ENCODE measurements at regions not wholly inside any gene's neighbourhood (a gene's known extent, or its start where the extent isn't known, plus 50 kb on each side); places are given as distances from the start of the nearest gene placed in this dataset.
"Not testable (repeated sequence)": the region's sequence is repeated elsewhere in the genome, so short reads cannot be mapped to it uniquely, and the experiment has no call there.

DNA sequence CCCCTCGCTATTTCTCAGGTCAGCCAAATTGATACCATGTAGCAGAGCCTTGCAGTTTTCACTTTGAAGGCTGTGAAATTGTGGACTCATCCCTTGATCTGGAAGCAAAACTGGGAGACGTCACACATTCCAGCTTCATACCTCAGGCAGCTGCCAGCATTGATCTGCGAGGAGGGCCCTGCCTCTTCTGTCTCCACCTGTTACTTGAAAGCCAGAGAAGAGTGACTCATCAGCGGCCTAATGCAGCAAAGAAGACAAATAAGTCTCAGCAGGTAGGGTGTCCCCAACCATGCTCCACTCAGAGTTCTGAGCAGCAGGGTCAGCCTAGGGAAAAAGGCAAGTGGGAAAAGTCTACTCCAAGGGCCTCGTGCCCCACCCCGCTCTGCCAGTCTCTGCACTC lies 69.4 kb upstream of the BMP2 start:
- no peak overlapping the region for H3K4me3 Mint-ChIP-seq (ENCODE audit: unreplicated experiment)
- no peaks in the 10 kb centered on the region for H3K36me3 Mint-ChIP-seq (ENCODE audit: low read depth)
- peaks cover 13% of the 10 kb centered on the region for H3K4me1 Mint-ChIP-seq (ENCODE audit: low read depth)
- no peaks in the 10 kb centered on the region for H3K9me3 Mint-ChIP-seq (ENCODE audit: low read depth)
- TF ChIP-seq, protein P1, sequence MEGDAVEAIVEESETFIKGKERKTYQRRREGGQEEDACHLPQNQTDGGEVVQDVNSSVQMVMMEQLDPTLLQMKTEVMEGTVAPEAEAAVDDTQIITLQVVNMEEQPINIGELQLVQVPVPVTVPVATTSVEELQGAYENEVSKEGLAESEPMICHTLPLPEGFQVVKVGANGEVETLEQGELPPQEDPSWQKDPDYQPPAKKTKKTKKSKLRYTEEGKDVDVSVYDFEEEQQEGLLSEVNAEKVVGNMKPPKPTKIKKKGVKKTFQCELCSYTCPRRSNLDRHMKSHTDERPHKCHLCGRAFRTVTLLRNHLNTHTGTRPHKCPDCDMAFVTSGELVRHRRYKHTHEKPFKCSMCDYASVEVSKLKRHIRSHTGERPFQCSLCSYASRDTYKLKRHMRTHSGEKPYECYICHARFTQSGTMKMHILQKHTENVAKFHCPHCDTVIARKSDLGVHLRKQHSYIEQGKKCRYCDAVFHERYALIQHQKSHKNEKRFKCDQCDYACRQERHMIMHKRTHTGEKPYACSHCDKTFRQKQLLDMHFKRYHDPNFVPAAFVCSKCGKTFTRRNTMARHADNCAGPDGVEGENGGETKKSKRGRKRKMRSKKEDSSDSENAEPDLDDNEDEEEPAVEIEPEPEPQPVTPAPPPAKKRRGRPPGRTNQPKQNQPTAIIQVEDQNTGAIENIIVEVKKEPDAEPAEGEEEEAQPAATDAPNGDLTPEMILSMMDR (IDR thresholded peaks at IDR 0.05), result no peak
- H3K27me3 Mint-ChIP-seq (ENCODE audit: low read depth), result no peaks in the 10 kb centered on the region
- no peak overlapping the region for H3K27ac Mint-ChIP-seq (ENCODE audit: unreplicated experiment)
- no peak for DNase-seq (ENCODE audit: low spot score)

DNA sequence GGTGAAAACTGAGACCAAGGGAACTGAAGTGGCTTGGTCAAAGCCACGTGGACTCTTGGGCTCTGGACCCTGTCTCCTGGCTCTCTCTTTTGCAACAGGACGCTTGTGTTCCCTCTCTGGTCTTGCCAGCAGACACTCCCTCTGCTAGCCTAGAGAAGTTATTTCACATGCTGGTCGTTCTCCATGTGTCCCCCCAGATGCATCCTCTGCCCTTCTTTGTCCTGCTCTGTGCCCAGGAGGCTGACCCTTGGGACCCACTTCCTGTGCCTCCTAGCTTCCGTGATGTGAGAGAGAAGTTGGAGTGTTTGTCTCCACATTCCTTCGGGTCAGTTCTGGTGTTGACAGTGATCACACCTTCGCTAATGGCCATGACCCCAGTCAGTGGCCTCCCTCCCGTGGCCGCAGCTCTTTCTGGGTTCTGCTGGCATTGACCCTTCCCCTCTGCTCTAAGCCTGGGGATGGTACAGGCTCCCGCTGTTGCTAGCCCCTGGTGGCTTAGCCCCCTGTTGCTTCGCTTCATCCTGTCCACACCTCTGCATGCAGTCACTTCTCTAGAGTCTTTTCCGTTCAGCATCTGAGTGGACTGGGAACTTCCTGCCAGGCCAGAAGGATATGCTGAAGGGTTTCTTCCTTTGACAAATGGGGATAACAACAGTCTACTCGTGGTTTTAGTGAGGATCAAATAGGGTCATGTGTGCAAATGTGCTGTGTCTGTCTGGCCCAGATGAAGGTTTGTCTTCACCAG lies 70.1 kb upstream of the BMP2 start:
- DNase-seq (ENCODE audit: low spot score), result no peak
- H3K4me3 Mint-ChIP-seq (ENCODE audit: unreplicated experiment), result no peak overlapping the region
- H3K27ac Mint-ChIP-seq (ENCODE audit: unreplicated experiment), result no peak overlapping the region
- peaks cover 14% of the 10 kb centered on the region for H3K4me1 Mint-ChIP-seq (ENCODE audit: low read depth)
- H3K27me3 Mint-ChIP-seq (ENCODE audit: low read depth), result no peaks in the 10 kb centered on the region
- H3K36me3 Mint-ChIP-seq (ENCODE audit: low read depth), result no peaks in the 10 kb centered on the region
- TF ChIP-seq, protein P1 (IDR thresholded peaks at IDR 0.05), result no peak
- no peaks in the 10 kb centered on the region for H3K9me3 Mint-ChIP-seq (ENCODE audit: low read depth)

DNA sequence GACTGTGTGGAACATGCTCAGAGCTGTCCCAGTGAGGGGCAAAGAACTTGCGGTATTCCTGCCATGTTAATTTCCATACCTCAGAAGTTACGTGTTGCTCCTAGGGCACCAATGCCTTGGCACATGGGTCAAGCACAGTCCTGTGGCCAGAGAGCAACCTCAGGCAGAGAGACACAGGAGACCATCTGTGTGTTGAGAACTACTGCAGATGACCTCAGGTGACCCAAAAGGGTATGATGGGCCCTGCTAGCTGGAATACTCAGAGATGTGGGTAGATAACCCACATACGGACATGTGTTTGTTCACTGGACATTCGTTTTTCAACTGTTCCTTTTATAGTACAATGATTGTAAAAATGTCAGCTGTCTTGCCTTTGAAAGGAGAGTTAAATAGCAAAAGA lies 71.5 kb upstream of the BMP2 start:
- no peaks in the 10 kb centered on the region for H3K27me3 Mint-ChIP-seq (ENCODE audit: low read depth)
- H3K36me3 Mint-ChIP-seq (ENCODE audit: low read depth), result no peaks in the 10 kb centered on the region
- TF ChIP-seq, protein P1 (IDR thresholded peaks at IDR 0.05), result no peak
- H3K4me3 Mint-ChIP-seq (ENCODE audit: unreplicated experiment), result no peak overlapping the region
- H3K4me1 Mint-ChIP-seq (ENCODE audit: low read depth), result peaks cover 4% of the 10 kb centered on the region
- no peak overlapping the region for H3K27ac Mint-ChIP-seq (ENCODE audit: unreplicated experiment)
- H3K9me3 Mint-ChIP-seq (ENCODE audit: low read depth), result no peaks in the 10 kb centered on the region
- DNase-seq (ENCODE audit: low spot score), result no peak

DNA sequence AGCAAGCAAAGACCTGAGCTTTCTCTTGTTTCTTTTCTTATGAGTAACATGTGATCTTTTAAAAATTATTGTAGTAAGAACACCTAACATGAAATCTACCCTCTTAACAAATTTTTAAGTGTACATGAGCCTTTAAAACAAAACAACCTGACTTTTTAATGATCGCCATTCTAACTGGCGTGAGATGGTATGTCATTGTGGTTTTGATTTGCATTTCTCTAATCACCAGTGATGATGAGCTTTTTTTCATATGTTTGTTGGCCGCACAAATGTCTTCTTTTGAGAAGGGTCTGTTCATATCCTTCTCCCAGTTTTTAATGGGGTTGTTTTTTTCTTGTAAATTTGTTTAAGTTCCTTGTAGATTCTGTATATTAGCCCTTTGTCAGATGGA lies 73.7 kb upstream of the BMP2 start:
- H3K4me1 Mint-ChIP-seq (ENCODE audit: low read depth); H3K36me3 Mint-ChIP-seq (ENCODE audit: low read depth); H3K27ac Mint-ChIP-seq (ENCODE audit: unreplicated experiment); DNase-seq (ENCODE audit: low spot score); H3K4me3 Mint-ChIP-seq (ENCODE audit: unreplicated experiment); H3K9me3 Mint-ChIP-seq (ENCODE audit: low read depth); H3K27me3 Mint-ChIP-seq (ENCODE audit: low read depth): not testable (repeated sequence)

DNA sequence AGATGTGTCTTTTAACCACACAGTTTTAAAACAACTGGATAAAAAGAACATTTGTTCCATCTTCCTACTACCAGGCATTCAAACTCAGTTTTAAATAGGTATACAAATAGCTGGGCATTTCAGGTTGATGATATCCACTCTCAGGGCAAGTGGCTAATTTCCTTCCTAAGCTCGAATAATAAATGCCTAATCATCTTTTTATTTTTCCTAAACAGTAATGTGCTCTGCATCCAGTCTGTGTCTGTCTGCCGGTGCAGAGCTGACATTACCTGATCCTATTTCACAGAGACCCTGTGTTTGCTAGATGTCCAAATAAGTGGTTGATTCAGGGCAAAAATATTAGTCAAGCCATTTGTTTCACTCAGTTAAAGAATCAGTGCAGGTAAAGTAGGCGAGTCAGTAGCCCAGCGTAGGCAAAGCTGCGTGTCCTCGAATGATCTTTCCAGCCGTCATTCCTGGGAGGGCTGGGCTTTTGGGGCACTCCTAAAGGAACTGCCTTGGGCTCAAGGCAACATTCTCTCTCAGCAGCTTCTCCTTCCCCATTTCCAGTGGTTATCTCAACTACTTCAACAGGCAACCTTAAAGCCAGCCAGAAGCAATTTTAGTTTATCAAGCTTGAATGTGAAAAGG lies 74.2 kb upstream of the BMP2 start:
- Mint-ChIP-seq H3K36me3 (ENCODE audit: low read depth) (no peaks in the 10 kb centered on the region), H3K27ac (ENCODE audit: unreplicated experiment) (no peak overlapping the region)

More for the DNA sequence above, 74.2 kb upstream of the BMP2 start:
- Mint-ChIP-seq H3K27me3 (ENCODE audit: low read depth) (no peaks in the 10 kb centered on the region), H3K4me1 (ENCODE audit: low read depth) (peaks cover 7% of the 10 kb centered on the region), H3K4me3 (ENCODE audit: unreplicated experiment) (no peak overlapping the region), H3K9me3 (ENCODE audit: low read depth) (no peaks in the 10 kb centered on the region)
- TF ChIP-seq, protein P1 (IDR thresholded peaks at IDR 0.05), result no peak
- no peak for DNase-seq (ENCODE audit: low spot score)
